ENCODE measurements at regions not wholly inside any gene's neighbourhood (a gene's known extent, or its start where the extent isn't known, plus 50 kb on each side); places are given as distances from the start of the nearest gene placed in this dataset.

GRCh38 chr2:8378016-8378810, 303.6 kb upstream of the ID2 start:
- POLR2A ChIA-PET (ENCODE audit: low non-redundant PET): no interaction called here
- CTCF ChIA-PET: no interaction called here
- intact Hi-C loops (cut with micrococcal nuclease; ENCODE audit: unreplicated experiment): no loop called here

GRCh38 chr2:8379128-8379527, 302.7 kb upstream of the ID2 start:
- no peaks in the 10 kb centered on the region for H3K9me3 ChIP-seq (ENCODE audit: low read depth, low read length, poor library complexity, severe bottlenecking)
- BruUV-seq (replicated peaks): no TSS peak
- peaks cover 23% of the 10 kb centered on the region for H3K4me1 ChIP-seq (ENCODE audit: insufficient read depth, low read length, poor library complexity, severe bottlenecking)
- POLR2A ChIA-PET (ENCODE audit: low non-redundant PET): no interaction called here
- H3K27ac ChIP-seq (ENCODE audit: low read depth, low read length, poor library complexity, severe bottlenecking): peak overlapping the region; percentile 3
- no peak for TF ChIP-seq EZH2 (IDR thresholded peaks at IDR 0.05; ENCODE audit: borderline replicate concordance, low read depth, low read length, poor library complexity, severe bottlenecking)
- TF ChIP-seq, protein P1, sequence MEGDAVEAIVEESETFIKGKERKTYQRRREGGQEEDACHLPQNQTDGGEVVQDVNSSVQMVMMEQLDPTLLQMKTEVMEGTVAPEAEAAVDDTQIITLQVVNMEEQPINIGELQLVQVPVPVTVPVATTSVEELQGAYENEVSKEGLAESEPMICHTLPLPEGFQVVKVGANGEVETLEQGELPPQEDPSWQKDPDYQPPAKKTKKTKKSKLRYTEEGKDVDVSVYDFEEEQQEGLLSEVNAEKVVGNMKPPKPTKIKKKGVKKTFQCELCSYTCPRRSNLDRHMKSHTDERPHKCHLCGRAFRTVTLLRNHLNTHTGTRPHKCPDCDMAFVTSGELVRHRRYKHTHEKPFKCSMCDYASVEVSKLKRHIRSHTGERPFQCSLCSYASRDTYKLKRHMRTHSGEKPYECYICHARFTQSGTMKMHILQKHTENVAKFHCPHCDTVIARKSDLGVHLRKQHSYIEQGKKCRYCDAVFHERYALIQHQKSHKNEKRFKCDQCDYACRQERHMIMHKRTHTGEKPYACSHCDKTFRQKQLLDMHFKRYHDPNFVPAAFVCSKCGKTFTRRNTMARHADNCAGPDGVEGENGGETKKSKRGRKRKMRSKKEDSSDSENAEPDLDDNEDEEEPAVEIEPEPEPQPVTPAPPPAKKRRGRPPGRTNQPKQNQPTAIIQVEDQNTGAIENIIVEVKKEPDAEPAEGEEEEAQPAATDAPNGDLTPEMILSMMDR (conservative IDR thresholded peaks at IDR 0.05; ENCODE audit: low read depth, low read length): no peak
- H3K27me3 ChIP-seq (replicated peaks; ENCODE audit: insufficient read depth, low read depth, low read length, poor library complexity): no peaks in the 10 kb centered on the region
- CTCF ChIA-PET: no interaction called here
- no peak overlapping the region for H3K4me3 ChIP-seq (ENCODE audit: low read depth, low read length, poor library complexity, severe bottlenecking)
- intact Hi-C loops (cut with micrococcal nuclease; ENCODE audit: unreplicated experiment): no loop called here
- no peak for DNase-seq (ENCODE audit: low spot score)
- H3K36me3 ChIP-seq (ENCODE audit: insufficient read depth, low read length, poor library complexity, severe bottlenecking): no peaks in the 10 kb centered on the region

More at GRCh38 chr2:8378016-8378810, 303.6 kb upstream of the ID2 start:
- Histone ChIP-seq H3K4me3 (ENCODE audit: low read depth, low read length, poor library complexity, severe bottlenecking) (no peak overlapping the region), H3K4me1 (ENCODE audit: insufficient read depth, low read length, poor library complexity, severe bottlenecking) (peaks cover 23% of the 10 kb centered on the region), H3K36me3 (ENCODE audit: insufficient read depth, low read length, poor library complexity, severe bottlenecking) (no peaks in the 10 kb centered on the region), H3K27ac (ENCODE audit: low read depth, low read length, poor library complexity, severe bottlenecking) (peak overlapping the region; percentile 3), H3K27me3 (replicated peaks; ENCODE audit: insufficient read depth, low read depth, low read length, poor library complexity) (no peaks in the 10 kb centered on the region), H3K9me3 (ENCODE audit: low read depth, low read length, poor library complexity, severe bottlenecking) (peaks cover 2% of the 10 kb centered on the region)
- no TSS peak for BruUV-seq (replicated peaks)
- peak; percentile 36 for DNase-seq (ENCODE audit: low spot score)
- TF ChIP-seq, protein P1 (conservative IDR thresholded peaks at IDR 0.05; ENCODE audit: low read depth, low read length): no peak
- TF ChIP-seq EZH2 (IDR thresholded peaks at IDR 0.05; ENCODE audit: borderline replicate concordance, low read depth, low read length, poor library complexity, severe bottlenecking): no peak

GRCh38 chr2:8379549-8379948, 302.3 kb upstream of the ID2 start:
- no peaks in the 10 kb centered on the region for H3K9me3 ChIP-seq (ENCODE audit: low read depth, low read length, poor library complexity, severe bottlenecking)
- ChIA-PET CTCF (no interaction called here), POLR2A (ENCODE audit: low non-redundant PET) (no interaction called here)
- no peak overlapping the region for H3K4me3 ChIP-seq (ENCODE audit: low read depth, low read length, poor library complexity, severe bottlenecking)
- intact Hi-C loops (cut with micrococcal nuclease; ENCODE audit: unreplicated experiment): no loop called here
- DNase-seq (ENCODE audit: low spot score): no peak
- peak overlapping the region; percentile 32 for H3K27ac ChIP-seq (ENCODE audit: low read depth, low read length, poor library complexity, severe bottlenecking)
- H3K36me3 ChIP-seq (ENCODE audit: insufficient read depth, low read length, poor library complexity, severe bottlenecking): no peaks in the 10 kb centered on the region
- peaks cover 23% of the 10 kb centered on the region for H3K4me1 ChIP-seq (ENCODE audit: insufficient read depth, low read length, poor library complexity, severe bottlenecking)
- no peak for TF ChIP-seq EZH2 (IDR thresholded peaks at IDR 0.05; ENCODE audit: borderline replicate concordance, low read depth, low read length, poor library complexity, severe bottlenecking)
- TF ChIP-seq, protein P1 (conservative IDR thresholded peaks at IDR 0.05; ENCODE audit: low read depth, low read length): no peak
- no TSS peak for BruUV-seq (replicated peaks)
- no peaks in the 10 kb centered on the region for H3K27me3 ChIP-seq (replicated peaks; ENCODE audit: insufficient read depth, low read depth, low read length, poor library complexity)
